NCI-H82 treated with DMSO at 0.1 percent for 48 hours (cell line): ENCODE measurements at regions not wholly inside any gene's neighbourhood (a gene's known extent, or its start where the extent isn't known, plus 50 kb on each side); places are given as distances from the start of the nearest gene placed in this dataset.
"Not testable (repeated sequence)": the region's sequence is repeated elsewhere in the genome, so short reads cannot be mapped to it uniquely, and the experiment has no call there.

Experiments
- DNase-seq: peaks from one replicate; lab custom pipeline; 2025; ENCODE audit not compliant: unreplicated experiment; lab: John Stamatoyannopoulos, UW

- DNase-seq: no peak
Measured at GRCh38 chr2:207438414-207439126, 91.2 kb upstream of the CREB1 start.

DNA sequence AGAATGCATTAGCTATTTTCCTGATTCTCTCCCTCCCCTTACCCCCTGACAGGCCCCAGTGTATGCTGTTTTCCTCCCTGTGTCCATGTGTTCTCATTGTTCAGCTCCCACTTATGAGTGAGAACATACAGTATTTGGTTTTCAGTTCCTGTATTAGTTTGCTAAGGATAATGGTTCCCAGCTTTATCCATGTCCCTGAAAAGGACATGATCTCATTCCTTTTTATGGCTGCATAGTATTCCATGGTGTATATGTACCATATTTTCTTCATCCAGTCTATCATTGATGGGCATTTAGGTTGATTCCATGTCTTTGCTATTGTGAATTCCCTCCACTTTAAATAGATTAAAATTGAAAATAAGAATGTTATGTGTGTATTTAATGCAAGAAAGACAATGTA is 89.9 kb upstream of the CREB1 start:
- DNase-seq: not testable (repeated sequence)

- DNase-seq: no peak
Measured at GRCh38 chr2:207444756-207445155, 85.0 kb upstream of the CREB1 start.

- DNase-seq: no peak
Measured at GRCh38 chr2:207446653-207447052, 83.1 kb upstream of the CREB1 start.

DNA sequence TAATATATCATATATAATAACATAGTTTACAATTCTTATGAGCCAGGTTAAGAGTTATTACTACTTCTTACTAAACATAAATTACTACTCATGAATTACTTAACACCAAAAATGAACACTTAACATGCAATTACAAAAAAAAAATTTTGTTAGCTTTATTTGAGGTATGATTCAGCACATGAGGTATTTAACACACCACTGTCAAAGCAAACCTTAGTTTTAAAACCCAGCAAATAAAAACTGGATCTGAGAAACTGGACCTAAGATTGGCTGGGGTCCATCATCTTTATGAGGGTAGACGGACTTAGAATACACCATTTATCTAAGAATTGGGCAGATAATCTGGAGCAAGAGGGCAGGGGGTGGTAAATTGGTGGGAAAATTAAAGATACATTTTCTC is 81.8 kb upstream of the CREB1 start:
- no peak for DNase-seq

- no peak for DNase-seq
Measured at GRCh38 chr2:207449642-207450165, 80.1 kb upstream of the CREB1 start.

DNA sequence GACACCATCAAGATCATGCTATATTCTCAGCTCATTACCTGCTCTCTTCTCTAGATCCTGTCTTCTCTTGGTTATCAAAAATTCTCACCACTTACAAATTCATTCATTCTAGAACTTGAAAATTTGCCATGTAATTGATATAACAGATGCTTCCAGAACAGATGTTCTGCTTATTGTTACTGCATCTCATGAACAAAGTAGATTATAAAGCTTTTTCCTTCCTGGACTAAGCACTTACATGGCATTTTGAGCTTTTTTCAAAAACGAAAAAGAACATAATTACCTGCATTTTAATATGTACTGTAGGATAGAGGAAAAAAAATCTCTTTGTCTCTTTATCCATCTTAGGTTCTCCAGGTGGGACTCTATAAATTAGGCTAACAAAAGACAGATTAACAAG is 79.6 kb upstream of the CREB1 start:
- DNase-seq: no peak

- DNase-seq: no peak
Measured at GRCh38 chr2:207458582-207458981, 71.2 kb upstream of the CREB1 start.

- no peak for DNase-seq
Measured at GRCh38 chr2:207459990-207460757, 69.6 kb upstream of the CREB1 start.

DNA sequence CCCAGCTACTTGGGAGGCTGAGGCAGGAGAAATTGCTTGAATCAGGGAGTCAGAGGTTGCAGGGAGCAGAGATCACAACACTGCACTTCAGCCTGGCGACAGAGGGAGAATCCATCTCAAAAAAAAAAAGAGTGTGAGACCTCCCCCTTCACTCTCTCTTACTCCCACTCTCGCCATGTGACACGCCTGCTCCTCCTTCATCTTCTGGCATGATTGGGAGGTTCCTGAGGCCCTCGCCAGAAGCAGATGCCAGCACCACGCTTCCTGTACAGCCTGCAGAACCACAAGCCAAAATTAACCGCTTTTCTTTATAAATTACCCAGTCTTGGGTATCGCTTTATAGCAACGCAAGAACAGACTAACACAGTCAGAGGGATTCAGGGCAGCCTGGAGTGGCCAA is 66.3 kb upstream of the CREB1 start:
- DNase-seq: no peak

GRCh38 chr2:207464007-207464406 is 65.8 kb upstream of the CREB1 start:
- DNase-seq: no peak

DNA sequence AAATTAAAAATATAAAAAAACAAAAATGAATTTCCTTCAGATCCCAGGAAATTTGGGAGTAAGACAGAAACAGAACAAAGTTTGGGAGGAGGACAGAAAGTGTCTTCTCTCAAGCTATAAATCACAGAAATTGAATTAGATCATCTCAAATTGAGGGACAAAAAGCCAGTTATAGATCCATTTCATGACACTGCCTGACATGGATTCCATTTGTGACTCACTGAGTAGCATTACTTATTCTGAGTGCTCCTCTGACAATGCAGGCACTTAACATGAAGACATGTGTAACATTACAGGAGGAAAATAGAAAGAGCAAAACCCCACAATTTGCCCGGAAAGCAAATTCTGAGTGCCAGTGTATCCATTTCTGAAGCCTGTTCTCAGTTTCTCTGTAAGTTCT is 63.9 kb upstream of the CREB1 start:
- no peak for DNase-seq

GRCh38 chr2:207467716-207468347 is 61.9 kb upstream of the CREB1 start:
- DNase-seq: no peak

DNA sequence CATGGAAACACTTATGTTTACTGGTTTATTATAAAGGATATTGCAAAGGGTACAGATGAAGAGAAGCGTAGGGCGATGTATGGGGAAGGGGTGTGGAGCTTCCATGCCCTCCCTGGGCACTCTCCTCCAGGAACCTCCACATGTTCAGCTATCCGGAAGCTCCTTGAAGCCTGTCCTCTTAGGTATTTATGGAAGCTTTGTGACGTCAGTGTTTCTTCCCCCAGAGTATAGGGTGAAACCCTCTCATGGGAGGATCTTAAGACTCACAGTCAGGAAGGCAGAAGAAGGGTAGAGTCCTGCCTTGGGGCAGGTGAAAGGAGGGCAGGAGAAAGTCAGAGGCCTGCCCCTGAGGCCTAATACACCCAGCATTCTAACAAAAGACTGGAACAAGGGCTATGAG is 61.3 kb upstream of the CREB1 start:
- no peak for DNase-seq

GRCh38 chr2:207469451-207469850 is 60.3 kb upstream of the CREB1 start:
- DNase-seq: no peak

- no peak for DNase-seq
Measured at GRCh38 chr2:207469943-207470729, 59.6 kb upstream of the CREB1 start.

DNA sequence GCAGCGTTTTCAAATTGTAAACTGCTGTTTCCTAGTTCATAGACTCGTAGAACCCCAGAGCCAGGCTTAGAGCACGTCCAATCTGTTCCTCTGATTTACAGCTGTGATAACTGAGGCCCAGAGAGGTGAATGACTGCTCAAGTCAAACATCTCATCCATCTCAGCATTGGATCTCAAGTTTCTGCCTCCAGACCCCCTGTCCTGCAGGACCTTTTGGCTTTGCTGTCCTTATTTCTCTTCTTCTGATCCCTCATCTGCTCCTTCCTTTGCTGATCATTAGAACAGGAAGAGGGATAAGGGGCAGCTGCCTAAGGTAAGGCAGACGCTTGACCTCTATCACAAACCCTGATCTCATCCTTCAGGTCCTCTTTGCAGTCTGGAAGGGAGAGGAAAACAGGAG is 58.5 kb upstream of the CREB1 start:
- no peak for DNase-seq

GRCh38 chr2:207472343-207473048 is 57.3 kb upstream of the CREB1 start:
- DNase-seq: no peak

DNA sequence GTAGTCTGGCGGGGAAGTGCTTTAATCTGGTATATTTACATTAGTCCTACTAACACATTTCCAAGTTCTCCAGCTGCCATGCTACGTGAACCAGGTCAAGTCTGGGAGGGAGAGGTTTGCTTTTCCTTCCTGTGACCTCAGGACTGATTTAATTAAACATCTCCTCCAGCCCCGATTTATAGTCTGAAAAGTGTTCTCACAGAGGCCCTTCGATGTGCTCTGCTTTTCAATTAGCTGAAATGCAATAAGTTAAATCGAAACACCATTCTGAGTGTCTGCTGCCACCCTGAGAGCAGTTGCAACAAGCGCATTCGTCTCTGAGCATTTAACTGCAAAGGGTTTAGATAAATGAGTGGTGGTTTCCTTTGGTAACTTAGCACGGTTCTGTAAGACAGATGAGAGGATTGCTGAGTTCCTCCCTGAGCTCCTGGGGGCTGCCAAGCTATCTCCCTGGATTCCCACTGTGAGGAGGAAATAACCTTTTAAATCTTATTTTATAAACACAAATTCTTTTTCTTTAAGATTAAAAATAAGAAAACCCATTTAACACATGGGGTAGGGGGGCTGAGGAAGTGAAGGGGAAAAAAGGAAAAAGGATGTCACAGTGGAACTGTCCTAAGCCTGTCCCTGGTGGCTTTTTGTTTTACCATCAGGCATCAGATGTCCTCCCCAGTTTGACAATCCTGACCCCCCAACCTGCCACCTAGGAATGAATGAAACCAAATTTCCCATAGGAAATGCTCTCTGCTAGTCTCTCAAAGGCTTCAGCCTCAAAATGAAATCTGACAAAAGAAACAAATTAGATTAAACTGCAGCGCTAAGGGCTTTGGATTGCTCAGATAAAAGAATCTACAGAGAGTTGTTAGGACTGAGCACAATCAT is 56.5 kb upstream of the CREB1 start:
- peak; percentile 76 for DNase-seq

DNA sequence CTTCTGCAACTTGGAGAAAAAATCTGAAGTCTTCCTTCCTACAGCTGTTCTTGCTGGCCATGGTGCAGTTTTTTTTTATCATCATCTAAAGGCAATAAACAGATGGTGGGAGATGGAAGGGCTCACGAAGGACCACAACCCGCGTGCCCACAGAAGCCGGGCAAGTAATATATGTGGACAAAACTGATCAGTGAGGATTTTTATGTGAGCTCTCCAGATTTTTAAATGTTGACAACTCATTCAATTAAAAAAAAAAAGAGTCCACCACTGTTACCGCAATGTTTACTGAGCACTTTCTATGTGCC is 55.9 kb upstream of the CREB1 start:
- no peak for DNase-seq
